ENCODE measurements at regions not wholly inside any gene's neighbourhood (a gene's known extent, or its start where the extent isn't known, plus 50 kb on each side); places are given as distances from the start of the nearest gene placed in this dataset.

GRCh38 chr10:129024046-129024445 is 443.0 kb upstream of the MGMT start:
- DNase-seq (ENCODE audit: low read depth), result no peak
- no peak for TF ChIP-seq CTCF (IDR thresholded peaks at IDR 0.05; ENCODE audit: insufficient read depth, low read depth, low read length, missing control alignments)

GRCh38 chr10:129025787-129026186 is 441.3 kb upstream of the MGMT start:
- H3K4me3 ChIP-seq (ENCODE audit: low read length), result no peak overlapping the region
- no peak for TF ChIP-seq CTCF (IDR thresholded peaks at IDR 0.05; ENCODE audit: insufficient read depth, low read depth, low read length, missing control alignments)
- no peak for DNase-seq (ENCODE audit: low read depth)

More at GRCh38 chr10:129024046-129024445, 443.0 kb upstream of the MGMT start:
- H3K4me3 ChIP-seq (ENCODE audit: low read length), result no peak overlapping the region

GRCh38 chr10:129027906-129028305 is 439.1 kb upstream of the MGMT start:
- no peak for DNase-seq (ENCODE audit: low read depth)
- no peak for TF ChIP-seq CTCF (IDR thresholded peaks at IDR 0.05; ENCODE audit: insufficient read depth, low read depth, low read length, missing control alignments)
- no peak overlapping the region for H3K4me3 ChIP-seq (ENCODE audit: low read length)

- no peak overlapping the region for H3K4me3 ChIP-seq (ENCODE audit: low read length)
- DNase-seq (ENCODE audit: low read depth), result no peak
- TF ChIP-seq CTCF (IDR thresholded peaks at IDR 0.05; ENCODE audit: insufficient read depth, low read depth, low read length, missing control alignments), result no peak
Observed at GRCh38 chr10:129028451-129028850, 438.6 kb upstream of the MGMT start.

- no peak overlapping the region for H3K4me3 ChIP-seq (ENCODE audit: low read length)
- no peak for TF ChIP-seq CTCF (IDR thresholded peaks at IDR 0.05; ENCODE audit: insufficient read depth, low read depth, low read length, missing control alignments)
- DNase-seq (ENCODE audit: low read depth), result no peak
Observed at GRCh38 chr10:129029051-129029450, 438.0 kb upstream of the MGMT start.

- no peak overlapping the region for H3K4me3 ChIP-seq (ENCODE audit: low read length)
- DNase-seq (ENCODE audit: low read depth), result no peak
- TF ChIP-seq CTCF (IDR thresholded peaks at IDR 0.05; ENCODE audit: insufficient read depth, low read depth, low read length, missing control alignments), result no peak
Observed at GRCh38 chr10:129029851-129030602, 437.0 kb upstream of the MGMT start.

GRCh38 chr10:129030603-129030895 is 436.5 kb upstream of the MGMT start:
- no peak for DNase-seq (ENCODE audit: low read depth)
- no peak for TF ChIP-seq CTCF (IDR thresholded peaks at IDR 0.05; ENCODE audit: insufficient read depth, low read depth, low read length, missing control alignments)
- no peak overlapping the region for H3K4me3 ChIP-seq (ENCODE audit: low read length)

Data from epithelial cell of esophagus (primary cell).